NCI-H2081 treated with DMSO at 0.1 percent for 48 hours (cell line): ENCODE measurements at regions not wholly inside any gene's neighbourhood (a gene's known extent, or its start where the extent isn't known, plus 50 kb on each side); places are given as distances from the start of the nearest gene placed in this dataset.

Experiments used
- DNase-seq: peaks from one replicate; lab custom pipeline; 2025; lab: John Stamatoyannopoulos, UW

GRCh38 chr1:199335496-199335895 is 692.0 kb upstream of the NR5A2 start:
- DNase-seq = no peak

- DNase-seq = no peak
These were observed 690.5 kb upstream of the NR5A2 start for GRCh38 chr1:199336745-199337640.

GRCh38 chr1:199338760-199339159 is 688.8 kb upstream of the NR5A2 start:
- DNase-seq = no peak

- DNase-seq = no peak
These were observed 675.2 kb upstream of the NR5A2 start for GRCh38 chr1:199352351-199352750.

- DNase-seq = no peak
These were observed 673.6 kb upstream of the NR5A2 start for GRCh38 chr1:199353906-199354305.

- DNase-seq = no peak
These were observed 670.9 kb upstream of the NR5A2 start for GRCh38 chr1:199356561-199356960.

- DNase-seq = no peak
These were observed 669.9 kb upstream of the NR5A2 start for GRCh38 chr1:199357599-199357998.

GRCh38 chr1:199362996-199363395 is 664.5 kb upstream of the NR5A2 start:
- DNase-seq = no peak

GRCh38 chr1:199373139-199373538 is 654.4 kb upstream of the NR5A2 start:
- no peak for DNase-seq

GRCh38 chr1:199377211-199377610 is 650.3 kb upstream of the NR5A2 start:
- DNase-seq = no peak

- DNase-seq = no peak
These were observed 643.7 kb upstream of the NR5A2 start for GRCh38 chr1:199383793-199384192.

- no peak for DNase-seq
These were observed 632.7 kb upstream of the NR5A2 start for GRCh38 chr1:199394856-199395255.

- no peak for DNase-seq
These were observed 631.1 kb upstream of the NR5A2 start for GRCh38 chr1:199396456-199396855.

GRCh38 chr1:199399996-199400724 is 627.4 kb upstream of the NR5A2 start:
- no peak for DNase-seq

- no peak for DNase-seq
These were observed 623.9 kb upstream of the NR5A2 start for GRCh38 chr1:199403531-199404116.

GRCh38 chr1:199404191-199404590 is 623.3 kb upstream of the NR5A2 start:
- no peak for DNase-seq

GRCh38 chr1:199404976-199405375 is 622.5 kb upstream of the NR5A2 start:
- no peak for DNase-seq

GRCh38 chr1:199405634-199406196 is 621.8 kb upstream of the NR5A2 start:
- DNase-seq = no peak

GRCh38 chr1:199410462-199410861 is 617.0 kb upstream of the NR5A2 start:
- DNase-seq = no peak

GRCh38 chr1:199411506-199411905 is 616.0 kb upstream of the NR5A2 start:
- no peak for DNase-seq

- DNase-seq = no peak
These were observed 605.3 kb upstream of the NR5A2 start for GRCh38 chr1:199422206-199422605.

GRCh38 chr1:199447906-199448305 is 579.6 kb upstream of the NR5A2 start:
- DNase-seq = no peak

- DNase-seq = no peak
These were observed 578.9 kb upstream of the NR5A2 start for GRCh38 chr1:199448646-199449045.
